ENCODE measurements at regions not wholly inside any gene's neighbourhood (a gene's known extent, or its start where the extent isn't known, plus 50 kb on each side); places are given as distances from the start of the nearest gene placed in this dataset.

DNA sequence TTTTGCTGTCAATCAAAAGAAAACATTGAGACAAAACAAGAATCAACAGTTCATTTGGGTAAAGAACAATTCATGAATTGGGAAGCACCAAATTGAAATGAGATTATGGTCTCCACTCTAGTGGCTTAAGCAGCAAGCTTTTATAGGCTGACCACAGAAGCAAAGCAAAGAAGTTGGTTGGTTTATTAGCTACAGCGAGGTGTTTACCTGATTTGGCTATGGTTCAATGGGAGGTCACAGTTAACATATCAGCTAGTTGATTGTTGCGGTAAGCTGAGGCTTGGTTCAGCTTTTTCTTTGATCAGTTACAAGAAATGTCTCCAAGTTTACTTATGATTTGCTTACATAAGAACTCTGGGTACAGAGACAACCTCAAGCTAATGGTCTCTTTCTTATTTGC, 640.5 kb upstream of the GOLIM4 start:
- Histone ChIP-seq H3K27ac (no peak overlapping the region), H3K4me3 (no peak overlapping the region)
- DNase-seq (ENCODE audit: low spot score) = no peak
- TF ChIP-seq, protein P1, sequence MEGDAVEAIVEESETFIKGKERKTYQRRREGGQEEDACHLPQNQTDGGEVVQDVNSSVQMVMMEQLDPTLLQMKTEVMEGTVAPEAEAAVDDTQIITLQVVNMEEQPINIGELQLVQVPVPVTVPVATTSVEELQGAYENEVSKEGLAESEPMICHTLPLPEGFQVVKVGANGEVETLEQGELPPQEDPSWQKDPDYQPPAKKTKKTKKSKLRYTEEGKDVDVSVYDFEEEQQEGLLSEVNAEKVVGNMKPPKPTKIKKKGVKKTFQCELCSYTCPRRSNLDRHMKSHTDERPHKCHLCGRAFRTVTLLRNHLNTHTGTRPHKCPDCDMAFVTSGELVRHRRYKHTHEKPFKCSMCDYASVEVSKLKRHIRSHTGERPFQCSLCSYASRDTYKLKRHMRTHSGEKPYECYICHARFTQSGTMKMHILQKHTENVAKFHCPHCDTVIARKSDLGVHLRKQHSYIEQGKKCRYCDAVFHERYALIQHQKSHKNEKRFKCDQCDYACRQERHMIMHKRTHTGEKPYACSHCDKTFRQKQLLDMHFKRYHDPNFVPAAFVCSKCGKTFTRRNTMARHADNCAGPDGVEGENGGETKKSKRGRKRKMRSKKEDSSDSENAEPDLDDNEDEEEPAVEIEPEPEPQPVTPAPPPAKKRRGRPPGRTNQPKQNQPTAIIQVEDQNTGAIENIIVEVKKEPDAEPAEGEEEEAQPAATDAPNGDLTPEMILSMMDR (IDR thresholded peaks at IDR 0.05) = no peak

GRCh38 chr3:168730073-168730472, 634.3 kb upstream of the GOLIM4 start:
- H3K4me3 ChIP-seq = no peak overlapping the region
- TF ChIP-seq, protein P1 (IDR thresholded peaks at IDR 0.05) = no peak
- no peak for DNase-seq (ENCODE audit: low spot score)
- no peak overlapping the region for H3K27ac ChIP-seq

- Histone ChIP-seq H3K4me3 (no peak overlapping the region), H3K27ac (no peak overlapping the region)
- no peak for DNase-seq (ENCODE audit: low spot score)
- TF ChIP-seq, protein P1 (IDR thresholded peaks at IDR 0.05) = no peak
Observed at GRCh38 chr3:168722091-168722490, 626.4 kb upstream of the GOLIM4 start.

GRCh38 chr3:168714609-168715240, 619.0 kb upstream of the GOLIM4 start:
- no peak overlapping the region for H3K4me3 ChIP-seq
- TF ChIP-seq, protein P1 (IDR thresholded peaks at IDR 0.05) = no peak
- no peak overlapping the region for H3K27ac ChIP-seq
- no peak for DNase-seq (ENCODE audit: low spot score)

DNA sequence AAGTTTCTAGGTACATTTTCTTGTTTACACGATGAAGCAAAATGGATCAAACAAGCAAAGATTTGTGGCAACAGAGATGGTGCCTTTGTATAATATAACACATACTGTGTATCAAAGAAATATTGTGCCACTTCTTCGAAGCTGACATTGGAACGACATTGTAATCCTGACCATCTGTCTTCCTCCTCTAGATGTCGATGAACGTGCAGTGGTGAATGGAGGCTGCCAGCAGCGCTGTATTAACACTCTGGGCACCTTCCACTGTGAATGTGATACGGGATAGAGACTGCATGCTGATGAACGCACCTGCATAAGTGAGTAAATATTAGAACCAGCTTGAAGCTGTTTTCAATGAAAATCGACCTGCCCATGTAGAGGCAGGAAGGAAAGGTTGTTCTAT, 613.3 kb upstream of the GOLIM4 start:
- no peak overlapping the region for H3K27ac ChIP-seq
- no peak overlapping the region for H3K4me3 ChIP-seq
- no peak for DNase-seq (ENCODE audit: low spot score)
- TF ChIP-seq, protein P1 (IDR thresholded peaks at IDR 0.05) = no peak

- no peak for DNase-seq (ENCODE audit: low spot score)
- TF ChIP-seq, protein P1 (IDR thresholded peaks at IDR 0.05) = no peak
- no peak overlapping the region for H3K27ac ChIP-seq
- H3K4me3 ChIP-seq = no peak overlapping the region
Observed at GRCh38 chr3:168707900-168708299, 612.2 kb upstream of the GOLIM4 start.

DNA sequence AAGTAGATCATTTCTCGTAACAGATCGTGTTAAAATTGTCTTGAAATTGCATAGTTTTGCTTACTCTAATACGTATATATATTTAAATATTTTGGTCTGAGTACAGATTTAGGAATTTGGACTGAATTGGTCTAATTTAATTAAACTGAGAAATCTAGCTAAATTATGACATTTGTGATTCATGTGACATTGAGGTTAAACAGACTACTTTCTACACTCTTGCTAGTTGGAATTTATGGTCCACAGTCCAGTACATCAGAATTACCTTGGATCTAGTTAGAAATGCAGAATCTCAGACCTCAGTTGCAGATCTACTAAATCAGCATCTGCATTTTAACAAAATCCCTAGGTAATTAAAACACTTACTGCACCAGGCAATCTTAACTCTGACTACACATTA, 609.7 kb upstream of the GOLIM4 start:
- H3K4me3 ChIP-seq = no peak overlapping the region
- TF ChIP-seq, protein P1 (IDR thresholded peaks at IDR 0.05) = no peak
- no peak for DNase-seq (ENCODE audit: low spot score)
- no peak overlapping the region for H3K27ac ChIP-seq

Measured in coronary artery (tissue), 2 donors.